ENCODE measurements at regions not wholly inside any gene's neighbourhood (a gene's known extent, or its start where the extent isn't known, plus 50 kb on each side); places are given as distances from the start of the nearest gene placed in this dataset.
"Not testable (repeated sequence)": the region's sequence is repeated elsewhere in the genome, so short reads cannot be mapped to it uniquely, and the experiment has no call there.

- Mint-ChIP-seq H3K27me3 (ENCODE audit: low read depth) (no peaks in the 10 kb centered on the region), H3K4me3 (no peak overlapping the region), H3K4me1 (ENCODE audit: low read depth) (no peaks in the 10 kb centered on the region), H3K36me3 (ENCODE audit: low read depth) (no peaks in the 10 kb centered on the region), H3K27ac (no peak overlapping the region), H3K9me3 (no peaks in the 10 kb centered on the region)
- DNase-seq (ENCODE audit: low spot score), result no peak
These were observed 100.5 kb upstream of the FOXA2 start for GRCh38 chr20:22684763-22685443.

GRCh38 chr20:22686097-22686496 lies 101.7 kb upstream of the FOXA2 start:
- Mint-ChIP-seq H3K4me1 (ENCODE audit: low read depth) (no peaks in the 10 kb centered on the region), H3K9me3 (no peaks in the 10 kb centered on the region), H3K36me3 (ENCODE audit: low read depth) (no peaks in the 10 kb centered on the region)

DNA sequence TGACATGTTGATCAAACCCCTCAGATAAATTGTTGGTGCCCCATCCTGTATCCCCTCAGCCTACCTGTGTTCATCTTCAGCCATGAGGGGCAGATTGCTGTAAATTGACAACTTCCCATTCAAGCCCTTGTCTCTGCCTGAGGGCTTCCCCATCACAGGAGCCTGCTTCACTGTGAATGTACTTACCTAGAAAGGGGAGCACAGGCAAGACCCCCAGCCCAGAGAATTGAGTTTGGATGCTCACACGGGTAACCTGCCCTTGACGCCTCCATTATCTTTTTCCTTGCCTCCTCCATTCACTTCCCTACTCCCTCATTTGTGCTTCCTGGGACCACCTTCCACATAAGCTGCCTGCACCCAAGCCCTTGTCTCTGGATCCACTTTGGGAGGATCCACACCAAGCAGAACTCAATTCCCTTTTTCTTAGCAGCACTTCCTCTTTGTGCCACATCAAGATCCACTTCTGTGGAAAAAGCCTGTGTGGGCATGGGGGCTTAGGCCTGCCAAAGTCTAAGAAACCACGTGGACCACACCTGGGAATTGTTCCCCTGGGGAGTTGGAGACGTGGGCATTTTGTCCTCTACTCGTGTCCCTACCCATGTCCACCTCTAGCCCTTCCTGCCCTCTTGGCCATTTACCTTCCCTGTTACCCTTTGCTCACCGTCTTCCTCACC lies 103.4 kb upstream of the FOXA2 start:
- Mint-ChIP-seq H3K27me3 (ENCODE audit: low read depth) (no peaks in the 10 kb centered on the region), H3K4me1 (ENCODE audit: low read depth) (no peaks in the 10 kb centered on the region), H3K9me3 (no peaks in the 10 kb centered on the region)

More at GRCh38 chr20:22686097-22686496, 101.7 kb upstream of the FOXA2 start:
- Mint-ChIP-seq H3K27me3 (ENCODE audit: low read depth) (no peaks in the 10 kb centered on the region), H3K27ac (no peak overlapping the region), H3K4me3 (no peak overlapping the region)
- DNase-seq (ENCODE audit: low spot score), result no peak

DNA sequence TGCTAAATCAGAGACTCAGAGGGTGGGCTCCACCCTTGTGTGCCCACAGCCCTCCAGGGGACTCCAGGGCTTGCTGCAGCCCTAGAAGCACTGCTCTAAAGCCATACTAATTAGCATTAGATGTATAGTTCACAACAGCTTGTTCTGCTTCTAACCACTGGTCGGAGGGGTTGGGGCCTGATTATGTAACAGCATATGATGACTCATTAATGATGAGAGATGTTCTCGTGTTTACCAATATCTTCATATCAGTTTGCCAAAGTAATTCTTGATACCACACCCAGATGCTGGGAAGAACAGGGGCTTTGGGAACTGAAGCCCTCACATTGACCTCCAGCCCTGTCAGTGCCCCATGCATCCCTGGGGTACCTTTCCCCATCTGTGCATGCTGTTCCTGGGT lies 104.1 kb upstream of the FOXA2 start:
- H3K9me3 Mint-ChIP-seq, result no peaks in the 10 kb centered on the region
- no peaks in the 10 kb centered on the region for H3K4me1 Mint-ChIP-seq (ENCODE audit: low read depth)
- H3K36me3 Mint-ChIP-seq (ENCODE audit: low read depth), result no peaks in the 10 kb centered on the region
- no peak overlapping the region for H3K27ac Mint-ChIP-seq
- no peak overlapping the region for H3K4me3 Mint-ChIP-seq
- no peaks in the 10 kb centered on the region for H3K27me3 Mint-ChIP-seq (ENCODE audit: low read depth)
- no peak for DNase-seq (ENCODE audit: low spot score)

More for the DNA sequence above, 103.4 kb upstream of the FOXA2 start:
- DNase-seq (ENCODE audit: low spot score), result no peak
- H3K36me3 Mint-ChIP-seq (ENCODE audit: low read depth), result no peaks in the 10 kb centered on the region
- H3K4me3 Mint-ChIP-seq, result no peak overlapping the region
- no peak overlapping the region for H3K27ac Mint-ChIP-seq

- Mint-ChIP-seq H3K9me3 (no peaks in the 10 kb centered on the region), H3K4me3 (no peak overlapping the region), H3K36me3 (ENCODE audit: low read depth) (no peaks in the 10 kb centered on the region), H3K27ac (no peak overlapping the region), H3K27me3 (ENCODE audit: low read depth) (no peaks in the 10 kb centered on the region), H3K4me1 (ENCODE audit: low read depth) (no peaks in the 10 kb centered on the region)
- DNase-seq (ENCODE audit: low spot score), result no peak
These were observed 104.9 kb upstream of the FOXA2 start for GRCh38 chr20:22689266-22689665.

DNA sequence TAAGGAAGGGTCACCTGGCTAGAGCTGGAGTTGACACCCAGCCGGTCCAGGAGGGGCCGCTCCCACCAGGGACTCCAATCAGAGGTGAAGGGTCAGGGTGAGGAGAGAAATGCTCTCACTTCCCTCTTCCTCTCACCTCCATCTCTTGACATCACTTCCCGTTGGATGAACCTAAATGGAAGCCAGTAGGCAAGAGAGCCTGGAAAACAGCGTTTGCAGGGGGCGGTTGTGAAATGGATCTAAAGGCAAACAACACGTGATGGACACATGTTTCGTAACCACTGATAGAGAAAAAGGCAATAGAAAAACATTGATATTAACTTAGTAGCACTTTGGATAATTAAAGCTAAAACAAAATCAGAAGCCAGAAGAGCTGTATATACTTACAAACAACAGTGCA lies 105.6 kb upstream of the FOXA2 start:
- no peaks in the 10 kb centered on the region for H3K4me1 Mint-ChIP-seq (ENCODE audit: low read depth)
- H3K27ac Mint-ChIP-seq, result no peak overlapping the region
- H3K9me3 Mint-ChIP-seq, result no peaks in the 10 kb centered on the region
- DNase-seq (ENCODE audit: low spot score), result no peak
- no peaks in the 10 kb centered on the region for H3K27me3 Mint-ChIP-seq (ENCODE audit: low read depth)
- no peaks in the 10 kb centered on the region for H3K36me3 Mint-ChIP-seq (ENCODE audit: low read depth)
- H3K4me3 Mint-ChIP-seq, result no peak overlapping the region

GRCh38 chr20:22690616-22691179 lies 106.3 kb upstream of the FOXA2 start:
- Mint-ChIP-seq H3K27me3 (ENCODE audit: low read depth) (no peaks in the 10 kb centered on the region), H3K4me1 (ENCODE audit: low read depth) (no peaks in the 10 kb centered on the region), H3K9me3 (no peaks in the 10 kb centered on the region), H3K36me3 (ENCODE audit: low read depth) (no peaks in the 10 kb centered on the region), H3K27ac (no peak overlapping the region), H3K4me3 (no peak overlapping the region)
- no peak for DNase-seq (ENCODE audit: low spot score)

DNA sequence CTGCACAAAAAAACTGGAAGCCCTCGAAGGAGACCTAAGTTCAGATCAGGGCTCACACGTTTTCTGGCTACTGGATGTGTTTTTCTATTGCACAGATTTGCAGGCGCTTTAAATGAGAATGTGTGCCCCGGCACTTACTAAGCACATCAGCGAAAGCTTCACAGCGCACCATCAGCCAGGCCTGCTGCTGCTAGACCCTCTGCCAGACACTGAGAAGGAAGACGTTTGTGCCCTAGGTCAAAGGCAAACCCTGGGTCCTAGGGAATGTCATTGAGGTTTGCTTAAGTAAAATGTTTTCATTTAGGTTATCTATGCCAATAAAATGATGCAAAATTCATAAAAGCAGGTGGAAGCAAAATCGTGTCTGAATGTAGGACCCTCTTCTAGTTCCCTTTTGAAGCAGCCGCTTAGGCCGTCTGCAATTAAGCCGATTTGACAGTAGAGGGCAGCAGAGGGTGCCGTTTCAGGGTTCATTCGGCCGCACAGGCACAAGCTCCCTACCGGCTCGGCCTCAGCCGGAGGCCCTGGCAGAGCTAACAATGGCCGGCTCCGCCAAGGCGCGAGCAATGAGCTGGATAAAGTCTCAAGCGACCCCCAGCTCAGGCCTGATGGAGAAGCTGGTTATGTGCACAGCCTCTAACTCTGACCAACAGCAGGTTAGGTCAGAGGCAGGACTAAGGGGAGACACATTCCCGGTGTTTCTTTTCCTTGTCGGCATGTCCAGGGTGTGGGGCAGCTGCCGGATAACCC lies 107.2 kb upstream of the FOXA2 start:
- H3K27me3 Mint-ChIP-seq (ENCODE audit: low read depth), result no peaks in the 10 kb centered on the region
- H3K4me1 Mint-ChIP-seq (ENCODE audit: low read depth), result no peaks in the 10 kb centered on the region
- peak; percentile 23 for DNase-seq (ENCODE audit: low spot score)
- no peak overlapping the region for H3K27ac Mint-ChIP-seq
- H3K4me3 Mint-ChIP-seq, result no peak overlapping the region
- H3K36me3 Mint-ChIP-seq (ENCODE audit: low read depth), result no peaks in the 10 kb centered on the region
- no peaks in the 10 kb centered on the region for H3K9me3 Mint-ChIP-seq

GRCh38 chr20:22692119-22692475 lies 107.7 kb upstream of the FOXA2 start:
- Mint-ChIP-seq H3K27me3 (ENCODE audit: low read depth) (no peaks in the 10 kb centered on the region), H3K27ac (no peak overlapping the region), H3K36me3 (ENCODE audit: low read depth) (no peaks in the 10 kb centered on the region), H3K9me3 (no peaks in the 10 kb centered on the region), H3K4me1 (ENCODE audit: low read depth) (no peaks in the 10 kb centered on the region), H3K4me3 (no peak overlapping the region)
- no peak for DNase-seq (ENCODE audit: low spot score)

- H3K4me1 Mint-ChIP-seq (ENCODE audit: low read depth); DNase-seq (ENCODE audit: low spot score); H3K4me3 Mint-ChIP-seq; H3K36me3 Mint-ChIP-seq (ENCODE audit: low read depth); H3K27me3 Mint-ChIP-seq (ENCODE audit: low read depth); H3K9me3 Mint-ChIP-seq; H3K27ac Mint-ChIP-seq: not testable (repeated sequence)
These were observed 108.2 kb upstream of the FOXA2 start for GRCh38 chr20:22692620-22693019.

DNA sequence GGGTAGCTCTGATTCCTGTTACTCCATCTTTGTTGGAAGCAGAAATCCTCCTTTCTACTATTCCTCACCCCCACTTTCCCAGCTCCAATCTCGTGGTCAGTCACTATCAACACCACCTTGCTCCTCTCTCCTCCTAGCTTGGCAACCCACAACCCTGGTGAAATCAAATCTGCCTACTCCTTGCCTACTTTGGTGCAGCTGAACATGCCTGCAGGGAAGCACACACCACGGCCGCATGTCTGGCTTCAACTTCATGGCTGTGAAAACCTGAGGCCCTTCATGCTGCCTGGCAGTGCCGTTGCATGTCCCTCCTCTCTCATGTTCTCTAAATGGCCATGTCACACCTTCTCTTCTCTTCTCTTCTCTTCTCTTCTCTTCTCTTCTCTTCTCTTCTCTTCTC lies 112.4 kb upstream of the FOXA2 start:
- Mint-ChIP-seq H3K27me3 (ENCODE audit: low read depth) (no peaks in the 10 kb centered on the region), H3K36me3 (ENCODE audit: low read depth) (no peaks in the 10 kb centered on the region), H3K9me3 (no peaks in the 10 kb centered on the region), H3K4me1 (ENCODE audit: low read depth) (no peaks in the 10 kb centered on the region), H3K4me3 (no peak overlapping the region), H3K27ac (no peak overlapping the region)
- DNase-seq (ENCODE audit: low spot score), result no peak

GRCh38 chr20:22698259-22698842 lies 114.0 kb upstream of the FOXA2 start:
- no peak for DNase-seq (ENCODE audit: low spot score)
- Mint-ChIP-seq H3K9me3 (no peaks in the 10 kb centered on the region), H3K4me3 (no peak overlapping the region), H3K27ac (no peak overlapping the region), H3K4me1 (ENCODE audit: low read depth) (no peaks in the 10 kb centered on the region), H3K36me3 (ENCODE audit: low read depth) (no peaks in the 10 kb centered on the region), H3K27me3 (ENCODE audit: low read depth) (no peaks in the 10 kb centered on the region)

- H3K36me3 Mint-ChIP-seq (ENCODE audit: low read depth), result no peaks in the 10 kb centered on the region
- no peaks in the 10 kb centered on the region for H3K4me1 Mint-ChIP-seq (ENCODE audit: low read depth)
- H3K4me3 Mint-ChIP-seq, result no peak overlapping the region
- no peaks in the 10 kb centered on the region for H3K9me3 Mint-ChIP-seq
- H3K27ac Mint-ChIP-seq, result no peak overlapping the region
- no peaks in the 10 kb centered on the region for H3K27me3 Mint-ChIP-seq (ENCODE audit: low read depth)
- DNase-seq (ENCODE audit: low spot score), result no peak
These were observed 115.0 kb upstream of the FOXA2 start for GRCh38 chr20:22699396-22699795.

- H3K27me3 Mint-ChIP-seq (ENCODE audit: low read depth), result no peaks in the 10 kb centered on the region
- no peaks in the 10 kb centered on the region for H3K36me3 Mint-ChIP-seq (ENCODE audit: low read depth)
- no peak overlapping the region for H3K27ac Mint-ChIP-seq
- DNase-seq (ENCODE audit: low spot score), result no peak
- H3K9me3 Mint-ChIP-seq, result no peaks in the 10 kb centered on the region
- H3K4me1 Mint-ChIP-seq (ENCODE audit: low read depth), result no peaks in the 10 kb centered on the region
- no peak overlapping the region for H3K4me3 Mint-ChIP-seq
These were observed 116.0 kb upstream of the FOXA2 start for GRCh38 chr20:22700367-22700766.

Measured in T-helper 2 cell treated with Interferon-gamma antibody and Interleukin-4, amounts not matched to agents 5 μg/mL and 100 μg/mL, for 36 hours (primary cell).